Neural cell (in vitro differentiated cells): ENCODE measurements at regions not wholly inside any gene's neighbourhood (a gene's known extent, or its start where the extent isn't known, plus 50 kb on each side); places are given as distances from the start of the nearest gene placed in this dataset.

Source experiments
- H2AFZ ChIP-seq: fragments of 200-600, 300-800 bp; sonication (generic), shearing (Covaris generic); 2 replicates; pipeline ENCODE4 v1.6.0; 2014; ENCODE audit warnings: low read depth, mild to moderate bottlenecking, antibody characterized with exemption, low read length, moderate library complexity
- H3F3A ChIP-seq: fragments of 200-600 bp; shearing (Covaris generic); 2 replicates; pipeline ENCODE4 v1.6.1; 2016; ENCODE audit warnings: mild to moderate bottlenecking, moderate library complexity, mixed read lengths, antibody characterized with exemption, low read length; ENCODE audit not compliant: insufficient read depth, poor library complexity, severe bottlenecking
- H3K27ac ChIP-seq: fragments of 200-600, 300-800 bp; sonication (generic), shearing (Covaris generic); 2 replicates; pipeline ENCODE4 v1.5.1; 2014; ENCODE audit warnings: mild to moderate bottlenecking, low read length, moderate library complexity
- H3K27me3 ChIP-seq: fragments of 300-800, 200-600 bp; sonication (generic), shearing (Covaris generic); 2 replicates; pipeline ENCODE4 v1.6.0; 2014; ENCODE audit warnings: mild to moderate bottlenecking, low read depth, low read length, moderate library complexity; ENCODE audit not compliant: insufficient read depth
- H3K36me3 ChIP-seq: fragments of 300-800, 200-600 bp; sonication (generic), shearing (Covaris generic); 2 replicates; pipeline ENCODE4 v1.5.1; 2014; ENCODE audit warnings: mild to moderate bottlenecking, antibody characterized with exemption, low read length, moderate library complexity; ENCODE audit not compliant: insufficient read depth
- H3K4me2 ChIP-seq: fragments of 300-800, 200-600 bp; sonication (generic), shearing (Covaris generic); 2 replicates; pipeline ENCODE4 v1.6.0; 2014; ENCODE audit warnings: mild to moderate bottlenecking, low read length
- H3K4me3 ChIP-seq: fragments of 300-800, 200-600 bp; sonication (generic), shearing (Covaris generic); 2 replicates; pipeline ENCODE4 v1.5.1; 2014; ENCODE audit warnings: mild to moderate bottlenecking, low read length, moderate library complexity
- H3K79me2 ChIP-seq: fragments of 200-600 bp; shearing (Covaris generic); replicated peaks from 2 replicates; pipeline ENCODE4 v1.6.0; 2014; ENCODE audit warnings: mild to moderate bottlenecking, low read length, moderate library complexity; ENCODE audit not compliant: insufficient read depth
- H3K9ac ChIP-seq: fragments of 300-800, 200-600 bp; sonication (generic), shearing (Covaris generic); 2 replicates; pipeline ENCODE4 v1.6.1; 2016; ENCODE audit warnings: mild to moderate bottlenecking, low read length, mixed read lengths
- H3K9me2 ChIP-seq: fragments of 200-600 bp; shearing (Covaris generic); 2 replicates; pipeline ENCODE4 v1.6.1; 2016; ENCODE audit warnings: mild to moderate bottlenecking, low read length, mixed read lengths; ENCODE audit not compliant: insufficient read depth
- H3K9me3 ChIP-seq: fragments of 200-600, 300-800 bp; sonication (generic), shearing (Covaris generic); 2 replicates; pipeline ENCODE4 v1.6.1; 2016; ENCODE audit warnings: mild to moderate bottlenecking, mixed run types, low read length, moderate library complexity, mixed read lengths
- H4K20me1 ChIP-seq: fragments of 200-600 bp; shearing (Covaris generic); 2 replicates; pipeline ENCODE4 v1.6.1; 2016; ENCODE audit warnings: mild to moderate bottlenecking, mixed run types; ENCODE audit not compliant: insufficient read depth
- EP300 ChIP-seq: fragments of 450-650 bp; conservative IDR thresholded peaks from 2 replicates; pipeline ENCODE4 v1.6.1; 2014; ENCODE audit warnings: antibody characterized with exemption, mild to moderate bottlenecking, moderate library complexity; ENCODE audit not compliant: poor library complexity, severe bottlenecking
- EZH2 ChIP-seq: fragments of 200-600, 300-800 bp; shearing (Covaris generic), sonication (generic); IDR thresholded peaks from 2 replicates; pipeline ENCODE4 v1.6.1; 2014; ENCODE audit warnings: antibody characterized with exemption, low read length, borderline replicate concordance, mild to moderate bottlenecking; ENCODE audit not compliant: insufficient read depth, poor library complexity, severe bottlenecking
- MXI1 ChIP-seq: fragments of 450-650 bp; conservative IDR thresholded peaks from 2 replicates; pipeline ENCODE4 v1.6.1; 2014; ENCODE audit warnings: antibody characterized with exemption, mild to moderate bottlenecking; ENCODE audit not compliant: poor library complexity, severe bottlenecking
- POLR2AphosphoS5 ChIP-seq: IDR thresholded peaks from 2 replicates; pipeline ENCODE4 v1.6.1; 2012
- RAD21 ChIP-seq: fragments of 450-650 bp; conservative IDR thresholded peaks from 2 replicates; pipeline ENCODE4 v1.6.1; 2014; ENCODE audit warnings: antibody characterized with exemption, mild to moderate bottlenecking, moderate library complexity
- SMC3 ChIP-seq: fragments of 450-650 bp; conservative IDR thresholded peaks from 2 replicates; pipeline ENCODE4 v1.6.1; 2014; ENCODE audit warnings: antibody characterized with exemption, mild to moderate bottlenecking, moderate library complexity; ENCODE audit not compliant: poor library complexity
- TAF1 ChIP-seq: IDR thresholded peaks from 2 replicates; pipeline ENCODE4 v1.6.1; 2012; ENCODE audit warnings: low read depth
- TF ChIP-seq, protein P1 (sequence below): fragments of 450-650 bp; IDR thresholded peaks from 2 replicates; pipeline ENCODE4 v1.5.1; 2014; ENCODE audit warnings: antibody characterized with exemption, mild to moderate bottlenecking, moderate library complexity; ENCODE audit not compliant: poor library complexity, severe bottlenecking
- TF ChIP-seq, protein P2 (sequence below): IDR thresholded peaks from 2 replicates; pipeline ENCODE4 v1.6.1; 2012; ENCODE audit warnings: borderline replicate concordance

DNA sequence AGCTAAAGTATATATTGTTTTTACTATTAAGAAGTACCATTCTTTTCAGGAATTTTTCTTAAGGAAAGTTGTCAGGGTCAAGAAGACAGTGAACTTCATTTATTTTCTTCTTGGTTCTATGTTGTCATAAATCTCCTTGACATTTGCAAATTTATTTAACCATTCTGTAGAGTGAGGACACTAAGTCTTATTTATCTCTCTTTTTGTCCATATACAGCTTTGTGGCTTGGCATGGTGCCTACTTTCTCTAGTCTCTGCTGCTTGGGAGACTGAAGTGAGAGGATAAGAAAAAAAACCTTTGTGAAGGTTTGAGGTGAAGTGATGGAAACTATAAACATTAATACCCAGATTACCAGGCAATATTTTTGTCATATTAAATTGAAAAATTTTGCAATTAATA, 1389.4 kb downstream of the SUCLG1 start:
- TF ChIP-seq EP300, result no peak
- no peak for TF ChIP-seq EZH2
- no peak for TF ChIP-seq RAD21
- TF ChIP-seq SMC3, result no peak
- TF ChIP-seq TAF1, result no peak
- no peak for TF ChIP-seq MXI1
- TF ChIP-seq POLR2AphosphoS5, result no peak
- TF ChIP-seq, protein P1, sequence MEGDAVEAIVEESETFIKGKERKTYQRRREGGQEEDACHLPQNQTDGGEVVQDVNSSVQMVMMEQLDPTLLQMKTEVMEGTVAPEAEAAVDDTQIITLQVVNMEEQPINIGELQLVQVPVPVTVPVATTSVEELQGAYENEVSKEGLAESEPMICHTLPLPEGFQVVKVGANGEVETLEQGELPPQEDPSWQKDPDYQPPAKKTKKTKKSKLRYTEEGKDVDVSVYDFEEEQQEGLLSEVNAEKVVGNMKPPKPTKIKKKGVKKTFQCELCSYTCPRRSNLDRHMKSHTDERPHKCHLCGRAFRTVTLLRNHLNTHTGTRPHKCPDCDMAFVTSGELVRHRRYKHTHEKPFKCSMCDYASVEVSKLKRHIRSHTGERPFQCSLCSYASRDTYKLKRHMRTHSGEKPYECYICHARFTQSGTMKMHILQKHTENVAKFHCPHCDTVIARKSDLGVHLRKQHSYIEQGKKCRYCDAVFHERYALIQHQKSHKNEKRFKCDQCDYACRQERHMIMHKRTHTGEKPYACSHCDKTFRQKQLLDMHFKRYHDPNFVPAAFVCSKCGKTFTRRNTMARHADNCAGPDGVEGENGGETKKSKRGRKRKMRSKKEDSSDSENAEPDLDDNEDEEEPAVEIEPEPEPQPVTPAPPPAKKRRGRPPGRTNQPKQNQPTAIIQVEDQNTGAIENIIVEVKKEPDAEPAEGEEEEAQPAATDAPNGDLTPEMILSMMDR, result no peak
- TF ChIP-seq, protein P2, sequence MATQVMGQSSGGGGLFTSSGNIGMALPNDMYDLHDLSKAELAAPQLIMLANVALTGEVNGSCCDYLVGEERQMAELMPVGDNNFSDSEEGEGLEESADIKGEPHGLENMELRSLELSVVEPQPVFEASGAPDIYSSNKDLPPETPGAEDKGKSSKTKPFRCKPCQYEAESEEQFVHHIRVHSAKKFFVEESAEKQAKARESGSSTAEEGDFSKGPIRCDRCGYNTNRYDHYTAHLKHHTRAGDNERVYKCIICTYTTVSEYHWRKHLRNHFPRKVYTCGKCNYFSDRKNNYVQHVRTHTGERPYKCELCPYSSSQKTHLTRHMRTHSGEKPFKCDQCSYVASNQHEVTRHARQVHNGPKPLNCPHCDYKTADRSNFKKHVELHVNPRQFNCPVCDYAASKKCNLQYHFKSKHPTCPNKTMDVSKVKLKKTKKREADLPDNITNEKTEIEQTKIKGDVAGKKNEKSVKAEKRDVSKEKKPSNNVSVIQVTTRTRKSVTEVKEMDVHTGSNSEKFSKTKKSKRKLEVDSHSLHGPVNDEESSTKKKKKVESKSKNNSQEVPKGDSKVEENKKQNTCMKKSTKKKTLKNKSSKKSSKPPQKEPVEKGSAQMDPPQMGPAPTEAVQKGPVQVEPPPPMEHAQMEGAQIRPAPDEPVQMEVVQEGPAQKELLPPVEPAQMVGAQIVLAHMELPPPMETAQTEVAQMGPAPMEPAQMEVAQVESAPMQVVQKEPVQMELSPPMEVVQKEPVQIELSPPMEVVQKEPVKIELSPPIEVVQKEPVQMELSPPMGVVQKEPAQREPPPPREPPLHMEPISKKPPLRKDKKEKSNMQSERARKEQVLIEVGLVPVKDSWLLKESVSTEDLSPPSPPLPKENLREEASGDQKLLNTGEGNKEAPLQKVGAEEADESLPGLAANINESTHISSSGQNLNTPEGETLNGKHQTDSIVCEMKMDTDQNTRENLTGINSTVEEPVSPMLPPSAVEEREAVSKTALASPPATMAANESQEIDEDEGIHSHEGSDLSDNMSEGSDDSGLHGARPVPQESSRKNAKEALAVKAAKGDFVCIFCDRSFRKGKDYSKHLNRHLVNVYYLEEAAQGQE, result no peak
- Histone ChIP-seq H2AFZ (no peak overlapping the region), H4K20me1 (no peaks in the 10 kb centered on the region), H3K36me3 (no peaks in the 10 kb centered on the region), H3K27me3 (no peaks in the 10 kb centered on the region), H3K4me3 (no peak overlapping the region), H3K9me2 (no peaks in the 10 kb centered on the region), H3K79me2 (no peaks in the 10 kb centered on the region), H3K9me3 (no peaks in the 10 kb centered on the region), H3K9ac (no peak overlapping the region), H3K27ac (no peak overlapping the region), H3F3A (no peaks in the 10 kb centered on the region), H3K4me2 (no peak overlapping the region)

DNA sequence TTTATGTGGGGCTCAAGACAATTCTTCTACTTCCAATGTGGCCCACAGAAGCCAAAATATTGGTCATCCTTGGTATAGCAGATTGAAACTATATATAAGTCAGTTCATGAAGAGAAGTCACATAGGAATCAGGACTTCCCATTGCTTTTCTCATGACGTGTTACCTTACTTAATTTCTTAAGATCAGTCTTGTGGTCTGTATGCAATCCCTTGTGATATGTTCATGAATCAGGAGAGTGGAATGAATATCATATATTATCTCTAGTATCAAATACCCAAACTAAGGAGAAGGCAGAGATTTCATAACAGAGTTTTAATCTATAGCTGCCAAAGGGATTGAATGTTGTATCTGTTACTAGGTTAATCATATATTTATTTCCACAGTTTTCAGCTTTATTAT, 1390.4 kb downstream of the SUCLG1 start:
- H3K9me2 ChIP-seq, result no peaks in the 10 kb centered on the region
- no peak overlapping the region for H3K4me3 ChIP-seq
- H3K9ac ChIP-seq, result no peak overlapping the region
- no peaks in the 10 kb centered on the region for H3K79me2 ChIP-seq
- H3K4me2 ChIP-seq, result no peak overlapping the region
- H2AFZ ChIP-seq, result no peak overlapping the region
- H3K9me3 ChIP-seq, result no peaks in the 10 kb centered on the region
- H4K20me1 ChIP-seq, result no peaks in the 10 kb centered on the region
- no peak overlapping the region for H3K27ac ChIP-seq
- no peaks in the 10 kb centered on the region for H3K36me3 ChIP-seq
- H3F3A ChIP-seq, result no peaks in the 10 kb centered on the region
- no peaks in the 10 kb centered on the region for H3K27me3 ChIP-seq
- TF ChIP-seq RAD21, result no peak
- TF ChIP-seq MXI1, result no peak
- no peak for TF ChIP-seq SMC3
- TF ChIP-seq EZH2, result no peak
- TF ChIP-seq EP300, result no peak
- TF ChIP-seq POLR2AphosphoS5, result no peak
- TF ChIP-seq, protein P1, result no peak
- TF ChIP-seq, protein P2, result no peak
- no peak for TF ChIP-seq TAF1
